Psoas muscle (tissue), 7 donors: ENCODE measurements at regions not wholly inside any gene's neighbourhood (a gene's known extent, or its start where the extent isn't known, plus 50 kb on each side); places are given as distances from the start of the nearest gene placed in this dataset.

Source experiments
- ATAC-seq, 4 donors: fragments of 200-7000 bp; cut with Tn5 transposase; one replicate each; pipeline ENCODE4 v1.9.1; 2020; ENCODE audit warnings: moderate library complexity in 3 of 4, mild to moderate bottlenecking in 2 of 4
- DNase-seq, 2 donors: peaks; one replicate each; pipeline ENCODE4 v3.0.0-alpha.2; 2020
- H3K27ac ChIP-seq: fragments of 200-600 bp; one replicate; pipeline ENCODE4 v1.8.0; 2022
- H3K27me3 ChIP-seq, 3 donors: fragments of 200-600 bp in 1 of 3; one replicate each; pipeline versions ENCODE4 v1.6.1 to v1.8.0; 2013 to 2022; ENCODE audit warnings: low read length in 2 of 3, mild to moderate bottlenecking in 2 of 3, moderate library complexity in 1 of 3; ENCODE audit not compliant: insufficient read depth in 3 of 3
- H3K36me3 ChIP-seq, 2 donors: fragments of 200-600 bp in 1 of 2; one replicate each; pipeline versions ENCODE4 v1.6.1 to v1.8.0; 2013 to 2022; ENCODE audit warnings: low read depth in 1 of 2, mild to moderate bottlenecking in 1 of 2, moderate library complexity in 1 of 2; ENCODE audit not compliant: insufficient read depth in 1 of 2
- H3K4me1 ChIP-seq: fragments of 200-600 bp; one replicate; pipeline ENCODE4 v1.8.0; 2022
- H3K4me3 ChIP-seq: fragments of 200-600 bp; one replicate; pipeline ENCODE4 v1.8.0; 2022; ENCODE audit warnings: mild to moderate bottlenecking
- H3K9me3 ChIP-seq: fragments of 200-600 bp; one replicate; pipeline ENCODE4 v1.8.0; 2022
- WGBS, 3 donors: extraction: QIAGEN DNeasy Blood & Tissue Kit; methylation state at CpG; one replicate each; pipeline versions ENCODE4 v1.1.6 to v1.1.7; 2013; 5-methylcytosine and 5-hydroxymethylcytosine counted together
- intact Hi-C, 2 donors: fragments of 100-400 bp; cut with DNase I; formaldehyde crosslinking; loops; one replicate each; pipeline versions ENCODE4 v1.11.0 to v1.14.2; 2022
- TF ChIP-seq, protein P1 (sequence below): fragments of 200-600 bp; IDR thresholded peaks from one replicate; pipeline ENCODE4 v1.8.0; 2022; ENCODE audit warnings: antibody characterized with exemption
- donor health status: healthy with polysubstance abuse.
- donor health status: DM: no; HTN: no; CAD: no; lungs with moderate emphysema.
- donor health status: Bipolar disorder and iron deficiency.
- donor health status: healthy.
- donor health status: DM: yes; HTN: yes; CAD: no.
- donor health status: DM: no; HTN: no; CAD: no.
- donor health status: DM: yes; HTN: yes; CAD: no.

DNA sequence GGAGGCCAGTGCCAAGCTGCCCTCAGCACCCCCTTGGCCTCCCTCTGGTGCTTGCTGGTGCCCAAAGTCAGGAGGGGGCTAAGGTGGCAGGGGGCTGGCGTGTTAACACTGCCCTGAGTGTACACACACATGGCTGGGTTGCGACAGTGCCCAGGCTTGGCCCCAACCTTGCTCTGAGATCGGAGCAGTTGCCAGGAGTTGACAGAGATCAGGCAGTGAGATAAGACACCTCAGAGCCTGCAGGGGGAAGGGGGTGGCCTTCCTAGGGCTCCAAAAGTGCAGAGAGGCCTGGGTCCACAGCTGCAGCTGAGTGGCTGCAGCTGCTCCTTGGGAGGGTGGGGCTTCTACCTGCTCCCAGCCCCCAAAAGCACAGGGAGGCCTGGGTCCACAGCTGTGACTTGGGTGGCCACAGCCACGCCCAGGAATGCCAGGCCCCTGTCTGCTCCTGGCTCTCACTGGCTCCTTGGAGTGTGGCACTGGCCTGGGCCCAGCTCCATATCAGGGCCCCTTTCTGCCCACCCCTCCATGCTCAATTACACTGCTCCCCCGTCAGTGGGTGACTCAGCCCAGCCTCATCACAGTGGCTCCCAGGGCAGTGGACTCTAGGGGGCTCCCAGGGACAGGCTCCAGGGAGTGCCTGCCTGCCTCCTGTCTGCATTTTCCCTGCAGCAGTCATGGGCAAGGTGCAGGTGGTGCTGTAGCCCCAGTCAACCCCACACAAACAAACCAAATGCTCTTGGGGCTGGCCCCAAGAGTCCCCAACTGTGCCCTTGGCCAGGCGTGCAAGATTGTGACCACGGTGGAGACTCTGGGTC is 56.4 kb upstream of the C15orf39 start:
- ATAC-seq, result no peak
- H3K9me3 ChIP-seq, result peaks cover 21% of the 10 kb centered on the region
- 70 to 74% (median 72%) methylated on average over 6 to 7 of the region's 7 CpGs for WGBS, 3 donors

DNA sequence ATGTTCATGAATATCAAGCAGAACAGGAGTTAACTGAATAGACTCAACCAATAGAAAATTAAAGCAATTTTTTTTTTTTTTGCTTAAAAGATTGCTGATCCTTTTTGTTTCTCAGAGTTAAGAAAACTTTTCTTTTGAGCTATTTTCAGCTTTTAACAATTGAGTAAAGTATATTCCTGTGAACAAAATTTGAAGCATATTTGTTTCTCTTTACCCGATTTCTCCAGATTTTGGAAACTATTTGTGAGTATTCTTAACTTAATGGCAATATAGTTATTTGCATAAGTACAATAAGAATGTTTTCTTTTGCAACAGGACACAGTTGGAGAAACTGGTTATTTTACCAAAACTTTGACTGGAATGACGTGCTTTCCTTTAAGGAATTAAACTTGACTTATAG is 53.4 kb upstream of the C15orf39 start:
- no peak overlapping the region for H3K27ac ChIP-seq
- no peaks in the 10 kb centered on the region for H3K27me3 ChIP-seq
- no peak overlapping the region for H3K4me3 ChIP-seq
- WGBS, 3 donors, result 92 to 95% (median 94%) methylated on average over 2 of the region's 2 CpGs
- DNase-seq (no peak), ATAC-seq (no peak)
- H3K9me3 ChIP-seq, result peaks cover 10% of the 10 kb centered on the region
- intact Hi-C loops, result no loop called here
- no peaks in the 10 kb centered on the region for H3K36me3 ChIP-seq
- TF ChIP-seq, protein P1, sequence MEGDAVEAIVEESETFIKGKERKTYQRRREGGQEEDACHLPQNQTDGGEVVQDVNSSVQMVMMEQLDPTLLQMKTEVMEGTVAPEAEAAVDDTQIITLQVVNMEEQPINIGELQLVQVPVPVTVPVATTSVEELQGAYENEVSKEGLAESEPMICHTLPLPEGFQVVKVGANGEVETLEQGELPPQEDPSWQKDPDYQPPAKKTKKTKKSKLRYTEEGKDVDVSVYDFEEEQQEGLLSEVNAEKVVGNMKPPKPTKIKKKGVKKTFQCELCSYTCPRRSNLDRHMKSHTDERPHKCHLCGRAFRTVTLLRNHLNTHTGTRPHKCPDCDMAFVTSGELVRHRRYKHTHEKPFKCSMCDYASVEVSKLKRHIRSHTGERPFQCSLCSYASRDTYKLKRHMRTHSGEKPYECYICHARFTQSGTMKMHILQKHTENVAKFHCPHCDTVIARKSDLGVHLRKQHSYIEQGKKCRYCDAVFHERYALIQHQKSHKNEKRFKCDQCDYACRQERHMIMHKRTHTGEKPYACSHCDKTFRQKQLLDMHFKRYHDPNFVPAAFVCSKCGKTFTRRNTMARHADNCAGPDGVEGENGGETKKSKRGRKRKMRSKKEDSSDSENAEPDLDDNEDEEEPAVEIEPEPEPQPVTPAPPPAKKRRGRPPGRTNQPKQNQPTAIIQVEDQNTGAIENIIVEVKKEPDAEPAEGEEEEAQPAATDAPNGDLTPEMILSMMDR, result no peak
- no peaks in the 10 kb centered on the region for H3K4me1 ChIP-seq

More for the DNA sequence above, 56.4 kb upstream of the C15orf39 start:
- H3K27me3 ChIP-seq, result no peaks in the 10 kb centered on the region
- TF ChIP-seq, protein P1, result no peak
- no peaks in the 10 kb centered on the region for H3K4me1 ChIP-seq
- H3K36me3 ChIP-seq, result no peaks in the 10 kb centered on the region
- intact Hi-C loops, result no loop called here
- H3K4me3 ChIP-seq, result no peak overlapping the region
- no peak for DNase-seq
- no peak overlapping the region for H3K27ac ChIP-seq

DNA sequence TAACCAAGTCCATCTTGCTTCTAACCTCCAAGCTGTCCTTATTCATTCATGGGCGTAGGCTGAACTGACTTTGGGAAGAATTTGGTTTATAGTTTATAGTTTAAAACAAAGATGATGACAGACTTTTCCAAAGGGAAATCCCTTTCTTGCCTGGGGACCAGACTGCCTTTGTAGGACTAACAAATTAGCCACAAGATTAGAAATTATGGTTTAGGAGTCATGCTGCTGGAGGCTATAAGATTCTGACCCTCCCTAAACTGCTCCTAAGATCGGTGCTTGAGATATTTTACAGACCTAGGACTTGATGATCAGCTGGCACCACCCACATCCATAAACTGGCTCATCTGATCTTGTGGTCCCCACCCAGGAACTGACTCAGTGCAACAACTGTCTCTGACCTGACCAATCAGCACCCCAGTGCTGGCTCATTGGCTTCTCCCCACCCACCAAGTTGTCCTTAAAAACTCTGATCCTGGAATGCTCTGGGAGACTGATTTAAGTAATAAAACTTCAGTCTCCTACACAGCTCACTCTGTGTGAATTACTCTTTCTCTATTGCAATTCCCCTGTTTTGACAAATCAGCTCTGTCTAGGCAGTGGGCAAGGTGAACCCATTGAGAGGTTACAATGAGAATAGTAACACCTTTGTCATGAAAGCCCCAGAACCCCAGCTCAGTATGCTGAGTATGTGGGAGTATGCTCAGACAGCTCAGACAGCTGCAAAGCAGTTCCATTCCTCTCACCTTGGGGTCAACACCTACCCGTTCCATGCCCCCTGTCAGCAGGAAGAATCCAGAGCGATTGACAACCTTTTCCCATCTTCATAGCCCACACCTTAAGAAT is 51.6 kb upstream of the C15orf39 start:
- WGBS, 3 donors, result 72 to 74% (median 72%) methylated on average over 4 of the region's 4 CpGs

DNA sequence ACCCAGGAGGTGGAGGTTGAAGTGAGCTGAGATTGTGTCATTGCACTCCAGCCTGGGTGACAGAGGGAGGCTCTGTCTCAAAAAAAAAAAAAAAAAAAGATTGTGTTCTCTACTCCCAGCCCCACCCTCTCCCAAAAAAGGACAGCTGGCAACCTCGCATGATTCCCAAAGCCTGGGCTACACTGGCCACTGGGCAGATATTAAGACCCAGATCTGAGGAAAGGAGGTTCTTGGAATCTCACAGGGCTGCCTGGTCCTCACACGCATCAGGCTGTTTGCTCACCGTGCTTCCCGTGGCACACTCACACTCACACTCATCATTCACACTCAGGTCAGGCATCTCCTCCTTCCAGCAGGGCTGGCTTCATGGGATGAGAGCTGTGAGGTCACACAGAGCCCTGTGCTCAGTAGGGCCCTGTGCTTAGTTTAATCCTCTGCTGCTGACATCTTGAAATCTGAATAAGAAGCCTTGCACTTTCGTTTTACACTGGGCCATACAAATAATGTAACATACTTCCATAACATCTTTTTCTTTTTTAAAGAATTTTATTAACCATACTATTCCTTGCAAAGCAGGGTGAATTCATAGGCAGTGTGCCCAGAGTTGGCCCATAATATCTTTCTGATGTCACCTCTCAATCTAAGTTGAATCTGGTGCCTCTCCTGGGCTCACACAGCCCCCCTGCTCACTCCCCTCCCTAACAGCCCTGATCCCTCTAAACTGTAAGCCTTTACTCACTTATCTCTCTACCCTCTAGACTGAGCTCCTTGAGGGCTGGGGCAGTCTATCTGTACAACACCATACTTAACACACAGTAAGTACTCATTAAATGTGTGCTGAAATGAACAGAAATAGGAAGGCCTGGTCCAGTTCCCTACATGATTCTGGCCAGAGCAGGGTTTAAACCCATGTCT is 50.2 kb upstream of the C15orf39 start:
- TF ChIP-seq, protein P1, result no peak
- no peak for ATAC-seq
- H3K27ac ChIP-seq, result no peak overlapping the region

More for the DNA sequence above, 51.6 kb upstream of the C15orf39 start:
- Histone ChIP-seq H3K4me3 (no peak overlapping the region), H3K4me1 (no peaks in the 10 kb centered on the region), H3K9me3 (no peaks in the 10 kb centered on the region), H3K36me3 (no peaks in the 10 kb centered on the region), H3K27me3 (no peaks in the 10 kb centered on the region), H3K27ac (no peak overlapping the region)
- DNase-seq (no peak), ATAC-seq (no peak)
- TF ChIP-seq, protein P1, result no peak
- intact Hi-C loops, result no loop called here

More for the DNA sequence above, 50.2 kb upstream of the C15orf39 start:
- no peaks in the 10 kb centered on the region for H3K9me3 ChIP-seq
- H3K36me3 ChIP-seq, result no peaks in the 10 kb centered on the region
- WGBS, 3 donors, result 27 to 46% (median 35%) methylated on average over 5 of the region's 5 CpGs
- no peaks in the 10 kb centered on the region for H3K4me1 ChIP-seq
- DNase-seq, result no peak
- no peak overlapping the region for H3K4me3 ChIP-seq
- H3K27me3 ChIP-seq, result no peaks in the 10 kb centered on the region
- intact Hi-C loops, result no loop called here
